IMR-90 (cell line): ENCODE measurements at regions not wholly inside any gene's neighbourhood (a gene's known extent, or its start where the extent isn't known, plus 50 kb on each side); places are given as distances from the start of the nearest gene placed in this dataset.

Experiments
- ATAC-seq: fragments of 200-7000 bp; cut with Tn5 transposase; 2 replicates; pipeline ENCODE4 v1.9.1; 2020; ENCODE audit warnings: low read depth, mild to moderate bottlenecking, moderate library complexity
- BruUV-seq: library from RNA; stranded (reverse); fragments of 400-500 nt; replicated peaks from 2 replicates; lab custom pipeline; 2021; lab: Mats Ljungman, UMichigan
- CTCF ChIA-PET: fragments of 300-600 bp; formaldehyde crosslinking; extraction: SDS; loops from one replicate; lab custom pipeline; 2021; ENCODE audit warnings: antibody characterized with exemption; lab: Yijun Ruan, JAX
- POLR2A ChIA-PET: fragments of 300-600 bp; sonication (Branson Sonifier 250); formaldehyde crosslinking; loops from one replicate; lab custom pipeline; 2022; ENCODE audit warnings: antibody characterized with exemption; ENCODE audit not compliant: unreplicated experiment; lab: Charles Lee
- DNase-seq: peaks from one replicate; pipeline ENCODE4 v3.0.0; 2013
- H2AFZ ChIP-seq: replicated peaks from 2 replicates; pipeline ENCODE3; 2013; ENCODE audit warnings: low read length, mild to moderate bottlenecking; ENCODE audit not compliant: poor library complexity
- H2AK5ac ChIP-seq: 2 replicates; pipeline ENCODE4 v1.6.1; 2013; ENCODE audit warnings: low read depth, low read length, inconsistent platforms
- H2AK9ac ChIP-seq: replicated peaks from 2 replicates; pipeline ENCODE3; 2013; ENCODE audit warnings: mild to moderate bottlenecking, low read depth, low read length, moderate library complexity; ENCODE audit not compliant: poor library complexity
- H2BK120ac ChIP-seq: 2 replicates; pipeline ENCODE4 v1.6.1; 2013; ENCODE audit warnings: low read depth, low read length, inconsistent platforms
- H2BK15ac ChIP-seq: 3 replicates; pipeline ENCODE4 v1.6.1; 2013; ENCODE audit warnings: low read depth, low read length, inconsistent platforms
- H2BK20ac ChIP-seq: 2 replicates; pipeline ENCODE4 v1.6.1; 2013; ENCODE audit warnings: low read depth, mild to moderate bottlenecking, inconsistent platforms, low read length, moderate library complexity
- H2BK5ac ChIP-seq: 2 replicates; pipeline ENCODE4 v1.6.1; 2013; ENCODE audit warnings: mild to moderate bottlenecking, low read depth, low read length, inconsistent platforms; ENCODE audit not compliant: poor library complexity, severe bottlenecking
- H3K14ac ChIP-seq: replicated peaks from 2 replicates; pipeline ENCODE4 v1.6.1; 2013; ENCODE audit warnings: low read depth, low read length, inconsistent platforms
- H3K18ac ChIP-seq: 2 replicates; pipeline ENCODE4 v1.6.1; 2013; ENCODE audit warnings: low read depth, low read length, control low read depth
- H3K23ac ChIP-seq: 2 replicates; pipeline ENCODE4 v1.6.1; 2013; ENCODE audit warnings: low read depth, low read length, inconsistent platforms
- H3K27ac ChIP-seq: 2 replicates; pipeline ENCODE4 v1.5.1; 2013; ENCODE audit warnings: mild to moderate bottlenecking, control low read depth, low read length; ENCODE audit not compliant: insufficient read depth
- H3K27me3 ChIP-seq: 2 replicates; pipeline ENCODE4 v1.6.1; 2013; ENCODE audit warnings: low read length; ENCODE audit not compliant: control insufficient read depth, insufficient read depth
- H3K36me3 ChIP-seq: 2 replicates; pipeline ENCODE4 v1.6.1; 2013; ENCODE audit warnings: low read length, mixed read lengths; ENCODE audit not compliant: control insufficient read depth, insufficient read depth
- H3K4ac ChIP-seq: 2 replicates; pipeline ENCODE4 v1.6.1; 2013; ENCODE audit warnings: low read depth, low read length, inconsistent platforms
- H3K4me1 ChIP-seq: 2 replicates; pipeline ENCODE4 v1.6.1; 2013; ENCODE audit warnings: low read length, mixed read lengths; ENCODE audit not compliant: control insufficient read depth, insufficient read depth
- H3K4me2 ChIP-seq: 2 replicates; pipeline ENCODE4 v1.6.1; 2013; ENCODE audit warnings: low read depth, mild to moderate bottlenecking, control low read depth, low read length, moderate library complexity
- H3K4me3 ChIP-seq: 2 replicates; pipeline ENCODE4 v1.5.1; 2013; ENCODE audit warnings: low read depth, mild to moderate bottlenecking, control low read depth, low read length, moderate library complexity; ENCODE audit not compliant: insufficient read depth
- H3K56ac ChIP-seq: 2 replicates; pipeline ENCODE4 v1.6.1; 2013; ENCODE audit warnings: low read length, inconsistent platforms; ENCODE audit not compliant: insufficient read depth; ENCODE audit errors: extremely low read depth
- H3K79me1 ChIP-seq, 2 experiments: 2 replicates each; pipeline ENCODE4 v1.6.1; 2013; ENCODE audit warnings: low read length in 2 of 2, inconsistent platforms in 1 of 2, low read depth in 1 of 2
- H3K9ac ChIP-seq: 2 replicates; pipeline ENCODE4 v1.6.1; 2013; ENCODE audit warnings: low read depth, low read length, control low read depth
- H3K9me1 ChIP-seq: 2 replicates; pipeline ENCODE4 v1.6.1; 2013; ENCODE audit warnings: low read length, inconsistent platforms; ENCODE audit not compliant: insufficient read depth
- H3K9me3 ChIP-seq: 2 replicates; pipeline ENCODE4 v1.6.1; 2013; ENCODE audit warnings: low read length; ENCODE audit not compliant: control insufficient read depth, insufficient read depth
- H4K20me1 ChIP-seq: 2 replicates; pipeline ENCODE4 v1.6.1; 2013; ENCODE audit warnings: low read length, inconsistent platforms; ENCODE audit not compliant: insufficient read depth
- H4K5ac ChIP-seq: 2 replicates; pipeline ENCODE4 v1.6.1; 2013; ENCODE audit warnings: mild to moderate bottlenecking, low read depth, low read length, control low read depth
- H4K8ac ChIP-seq, 2 experiments: 2 replicates each; pipeline ENCODE4 v1.6.1; 2013; ENCODE audit warnings: low read depth in 2 of 2, low read length in 2 of 2, control low read depth in 1 of 2, inconsistent platforms in 1 of 2
- H4K91ac ChIP-seq: 2 replicates; pipeline ENCODE4 v1.6.1; 2013; ENCODE audit warnings: low read depth, low read length, inconsistent platforms; ENCODE audit not compliant: insufficient read depth
- MXI1 ChIP-seq: IDR thresholded peaks from 2 replicates; pipeline ENCODE4 v1.6.1; 2012; ENCODE audit warnings: low read depth, mild to moderate bottlenecking, low read length, moderate library complexity, borderline replicate concordance
- WGBS, 2 experiments: methylation state at CpG; one replicate each; pipeline versions ENCODE4 v1.1.5 to v1.1.7; 2013; ENCODE audit warnings: missing lambda C conversion rate in 2 of 2; ENCODE audit not compliant: insufficient read length in 1 of 2; ENCODE audit errors: extremely low coverage in 2 of 2; 5-methylcytosine and 5-hydroxymethylcytosine counted together
- dilution Hi-C: fragments of 300-500 bp; cut with HindIII; formaldehyde crosslinking; loops from one replicate; pipeline ENCODE4 v1.14.3; 2018; ENCODE audit warnings: low sequenced_read_pairs; ENCODE audit not compliant: unreplicated experiment
- in situ Hi-C: fragments of 300-500 bp; cut with MboI; formaldehyde crosslinking; loops from 3 replicates; pipeline ENCODE4 v1.14.3; 2019; ENCODE audit warnings: low sequenced_read_pairs, inconsistent platforms, mixed read lengths
- intact Hi-C: fragments of 100-400 bp; cut with micrococcal nuclease; formaldehyde crosslinking; loops from 2 replicates; pipeline ENCODE4 v1.10.0; 2022

DNA sequence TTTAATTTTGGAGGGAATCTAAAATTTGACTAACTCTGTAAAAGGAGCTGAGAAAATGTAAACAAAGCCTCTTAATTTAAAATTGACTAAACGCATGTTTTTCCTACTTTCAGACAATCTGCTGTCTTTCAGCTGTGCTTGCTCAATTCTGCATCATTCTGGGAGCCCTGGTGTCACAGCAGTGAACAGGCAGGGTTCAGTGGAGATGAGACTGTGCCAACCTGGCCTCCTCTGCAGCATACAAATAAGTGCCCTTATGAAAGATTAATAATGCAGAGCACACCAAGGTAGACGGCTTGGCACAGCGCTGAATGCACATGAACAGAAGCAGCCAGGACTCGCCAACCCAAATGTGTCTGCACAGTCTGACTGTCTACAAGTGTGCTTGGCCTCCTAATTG lies 222.0 kb upstream of the CHAC2 start:
- Histone ChIP-seq H3K56ac (no peak overlapping the region), H4K20me1 (no peaks in the 10 kb centered on the region), H3K27ac (no peak overlapping the region), H3K4me3 (no peak overlapping the region), H2AFZ (no peak overlapping the region), H3K9me1 (no peaks in the 10 kb centered on the region), H3K27me3 (no peaks in the 10 kb centered on the region; the same call in 1 of the 2 replicates), H3K4me2 (no peak overlapping the region), H3K14ac (no peak overlapping the region), H3K9ac (no peak overlapping the region), H2BK20ac (no peak overlapping the region), H2BK120ac (no peak overlapping the region), H2BK5ac (no peak overlapping the region), H3K36me3 (no peaks in the 10 kb centered on the region), H4K8ac (no peak overlapping the region), H3K9me3 (no peaks in the 10 kb centered on the region), H3K23ac (no peak overlapping the region), H3K4ac (no peak overlapping the region), H2AK9ac (no peak overlapping the region), H4K91ac (no peak overlapping the region), H3K18ac (no peak overlapping the region), H3K4me1 (peaks cover 1% of the 10 kb centered on the region; the same call in 1 of the 2 replicates), H4K5ac (no peak overlapping the region), H2BK15ac (no peak overlapping the region), H2AK5ac (no peak overlapping the region), H3K79me1 (no peaks in the 10 kb centered on the region)
- WGBS, 2 experiments: 94% methylated on average over 2 of the region's 4 CpGs; no CpG with 5 or more reads in 1 of the 2 experiments
- intact Hi-C loops: no loop called here
- CTCF ChIA-PET: no interaction called here
- dilution Hi-C loops: no loop called here
- POLR2A ChIA-PET: no interaction called here
- ATAC-seq (no peak), DNase-seq (no peak)
- in situ Hi-C loops: no loop called here
- no peak for TF ChIP-seq MXI1
- no TSS peak for BruUV-seq
